GM18511 (cell line): ENCODE measurements at regions not wholly inside any gene's neighbourhood (a gene's known extent, or its start where the extent isn't known, plus 50 kb on each side); places are given as distances from the start of the nearest gene placed in this dataset.

Experiments
- ATAC-seq: cut with Tn5 transposase; IDR thresholded peaks from one replicate; pipeline ENCODE4 v1.9.1; 2021; ENCODE audit warnings: mild to moderate bottlenecking, moderate library complexity; ENCODE audit not compliant: unreplicated experiment

DNA sequence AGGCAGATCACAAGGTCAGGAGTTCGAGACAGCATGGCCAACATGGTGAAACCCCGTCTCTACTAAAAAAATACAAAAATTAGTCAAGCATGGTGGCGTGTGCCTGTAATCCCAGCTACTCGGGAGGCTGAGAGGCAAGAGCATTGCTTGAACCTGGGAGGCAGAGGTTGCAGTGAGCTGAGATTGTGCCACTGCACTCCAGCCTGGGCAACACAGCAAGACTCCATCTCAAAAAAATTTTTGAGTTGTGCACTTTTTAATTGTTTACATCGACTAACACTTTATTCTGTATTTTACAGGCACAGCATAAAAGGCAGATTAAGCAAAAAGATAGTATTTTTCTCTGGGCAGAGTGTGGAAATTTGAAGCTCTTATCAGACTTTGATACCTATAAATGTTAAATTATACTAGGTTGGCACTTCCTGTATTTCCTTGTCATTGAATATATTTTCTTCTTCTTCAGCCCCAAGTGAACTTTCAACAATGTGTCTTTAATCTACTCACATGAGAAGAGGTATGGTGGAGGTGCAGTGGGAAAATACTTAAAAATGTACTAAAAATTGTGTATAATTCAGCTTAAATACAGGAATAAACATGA lies 180.6 kb upstream of the ELL2 start:
- ATAC-seq: no peak

GRCh38 chr5:96141749-96142148 lies 180.1 kb upstream of the ELL2 start:
- no peak for ATAC-seq

- no peak for ATAC-seq
Observed at GRCh38 chr5:96140496-96140895, 178.8 kb upstream of the ELL2 start.

DNA sequence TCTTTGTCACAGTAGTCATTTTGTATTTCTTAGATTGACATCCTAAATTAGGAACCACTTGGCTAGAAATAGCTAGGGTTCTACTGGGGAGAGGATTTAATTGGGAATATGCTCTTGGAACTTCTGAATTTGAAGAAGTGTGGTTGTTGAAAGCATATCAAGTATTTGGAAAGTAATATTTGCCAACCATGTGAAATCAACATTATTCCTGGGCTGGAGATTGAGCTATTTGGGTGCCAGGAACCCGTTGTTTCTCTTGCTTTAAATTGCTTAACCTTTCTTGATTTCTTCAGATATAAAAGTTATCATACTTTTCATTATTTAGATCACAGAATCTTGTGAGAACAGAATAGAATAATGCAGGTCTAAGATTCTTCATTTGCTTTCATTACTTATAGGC lies 178.4 kb upstream of the ELL2 start:
- ATAC-seq: no peak

DNA sequence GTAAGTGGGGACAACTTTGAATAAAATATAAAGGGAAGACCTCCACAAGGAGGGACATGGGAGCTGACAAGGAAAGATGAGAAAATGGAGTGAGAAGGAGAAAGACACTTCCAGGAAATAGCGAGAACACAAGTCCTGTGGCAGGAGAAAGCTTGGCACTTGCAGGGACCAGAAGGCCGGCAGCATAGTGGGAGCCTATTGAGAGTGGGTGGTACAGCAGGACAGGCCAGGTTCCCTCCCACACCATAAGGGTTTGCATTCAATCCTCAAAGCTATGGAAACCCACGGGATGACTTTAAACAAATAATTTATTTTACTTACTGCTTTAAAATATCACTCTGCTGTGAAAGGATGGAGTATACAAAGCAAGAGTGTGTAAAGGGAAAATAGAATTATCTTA lies 173.2 kb upstream of the ELL2 start:
- no peak for ATAC-seq

- no peak for ATAC-seq
Observed at GRCh38 chr5:96133341-96134079, 171.9 kb upstream of the ELL2 start.

DNA sequence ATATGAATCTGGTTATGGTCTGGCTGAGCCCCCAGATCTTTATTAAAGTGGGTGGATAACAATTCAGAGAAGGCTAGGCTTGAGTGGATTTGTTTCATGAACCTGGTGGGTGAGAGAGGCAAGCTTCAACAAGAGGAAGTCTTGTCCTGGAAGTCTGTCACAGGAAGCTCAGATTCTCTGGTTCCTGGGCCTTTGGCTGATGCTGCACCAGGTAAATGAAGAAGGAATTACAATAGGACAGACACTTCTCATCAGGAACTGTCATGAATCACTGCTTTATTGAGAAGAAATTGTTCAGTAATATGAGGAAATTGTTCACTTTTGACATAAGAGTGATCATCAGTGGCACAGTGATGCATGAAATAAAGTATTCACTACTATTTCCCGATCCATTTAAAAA lies 167.6 kb upstream of the ELL2 start:
- ATAC-seq: no peak

DNA sequence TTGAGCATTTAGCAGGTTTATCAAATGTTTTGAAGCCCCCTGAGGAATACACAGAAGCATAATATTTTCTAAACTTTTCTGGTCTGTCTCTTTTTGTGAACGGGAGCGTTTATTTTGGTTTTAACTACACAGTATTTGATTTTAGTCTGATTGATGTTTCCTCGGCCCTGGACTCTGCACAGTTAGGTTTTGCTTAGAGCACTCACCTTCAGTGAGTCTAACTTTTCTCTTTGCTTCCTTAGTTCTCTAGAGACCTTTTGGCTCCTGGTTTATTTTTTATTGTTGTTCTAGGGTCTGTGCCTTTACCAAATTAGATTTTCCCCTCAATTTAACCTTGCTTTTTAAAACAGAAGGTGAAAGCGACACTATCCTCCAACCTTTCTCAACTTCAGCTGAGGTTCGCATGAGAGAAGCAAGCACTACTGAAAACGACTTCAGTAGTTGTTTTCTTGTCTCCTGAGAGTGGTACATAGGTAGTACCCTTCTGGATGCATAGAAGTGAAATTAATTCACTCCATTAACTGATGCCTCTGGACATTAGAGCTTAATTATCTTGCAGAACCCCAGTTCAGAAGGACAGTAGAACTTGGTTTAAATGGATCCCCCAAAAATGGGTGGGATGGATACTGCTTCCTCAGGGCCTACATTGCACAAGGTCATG lies 166.7 kb upstream of the ELL2 start:
- no peak for ATAC-seq

DNA sequence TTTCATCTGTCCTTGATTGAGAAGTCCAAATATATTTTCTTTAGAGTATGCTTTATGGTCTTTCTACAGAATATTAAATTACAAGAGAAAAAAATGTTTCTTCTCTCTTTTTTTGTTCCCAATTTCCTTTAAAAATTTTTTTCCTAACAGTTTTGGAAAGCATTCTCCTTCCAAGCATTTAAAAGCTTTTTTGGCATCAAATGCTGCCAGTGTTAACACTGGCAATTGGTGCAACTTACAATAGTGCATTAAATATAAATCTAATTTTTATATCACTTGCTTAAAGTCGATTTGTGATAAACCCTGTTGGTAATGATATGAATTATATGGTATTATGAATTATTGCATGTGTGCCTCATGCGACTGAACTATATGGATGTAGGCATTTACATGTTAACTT lies 165.9 kb upstream of the ELL2 start:
- ATAC-seq: no peak

DNA sequence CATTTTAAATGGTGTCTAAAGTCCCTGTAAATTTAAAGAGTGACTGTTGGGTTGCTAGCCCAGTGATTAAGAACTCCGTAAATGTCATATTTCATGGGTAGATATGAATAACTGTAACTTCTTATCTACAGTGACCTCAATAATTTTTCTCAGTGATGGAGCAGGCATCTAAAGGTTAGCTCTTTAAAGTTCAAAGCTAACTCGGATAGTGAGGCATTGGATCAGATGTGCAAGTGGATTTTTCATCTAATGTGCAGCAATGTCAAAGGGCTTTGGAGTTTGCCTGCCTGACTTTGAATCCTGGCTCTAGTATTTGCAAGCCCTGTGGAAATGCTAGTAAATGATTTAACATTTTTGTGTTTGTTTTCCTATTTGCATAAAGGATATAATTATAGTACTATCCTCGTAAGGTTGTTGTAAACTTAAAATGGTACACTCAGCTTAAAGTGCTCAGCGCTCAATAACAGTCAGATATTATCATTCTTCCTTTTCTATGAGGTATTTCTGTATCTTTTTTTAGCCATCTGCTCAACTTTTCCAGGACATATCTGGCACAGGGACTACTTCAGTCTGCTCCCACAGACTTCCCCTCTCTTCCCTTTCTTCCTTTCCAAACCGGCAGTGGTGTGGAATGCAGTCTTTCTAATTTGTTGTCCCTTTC lies 163.7 kb upstream of the ELL2 start:
- no peak for ATAC-seq

GRCh38 chr5:96124589-96124988 lies 162.9 kb upstream of the ELL2 start:
- no peak for ATAC-seq

DNA sequence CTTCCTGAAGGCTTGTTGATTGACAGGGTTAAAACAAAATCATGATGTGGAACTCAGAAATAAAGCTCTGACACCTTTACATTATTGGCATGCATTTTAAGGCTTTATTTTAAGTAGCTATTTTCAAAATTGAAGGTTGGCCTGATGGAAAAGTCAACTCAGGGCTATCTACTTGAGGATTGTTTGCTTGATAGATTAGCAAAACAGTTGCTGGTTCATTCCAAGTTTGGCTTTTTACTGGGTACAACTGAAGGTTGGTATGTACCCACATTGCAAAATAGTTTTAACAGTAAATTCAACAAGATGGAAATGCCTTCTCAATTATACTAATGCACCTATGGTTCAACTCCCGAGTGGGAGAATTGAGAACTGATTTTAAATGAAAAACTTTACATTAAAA lies 161.8 kb upstream of the ELL2 start:
- no peak for ATAC-seq

GRCh38 chr5:96121364-96121763 lies 159.7 kb upstream of the ELL2 start:
- no peak for ATAC-seq

DNA sequence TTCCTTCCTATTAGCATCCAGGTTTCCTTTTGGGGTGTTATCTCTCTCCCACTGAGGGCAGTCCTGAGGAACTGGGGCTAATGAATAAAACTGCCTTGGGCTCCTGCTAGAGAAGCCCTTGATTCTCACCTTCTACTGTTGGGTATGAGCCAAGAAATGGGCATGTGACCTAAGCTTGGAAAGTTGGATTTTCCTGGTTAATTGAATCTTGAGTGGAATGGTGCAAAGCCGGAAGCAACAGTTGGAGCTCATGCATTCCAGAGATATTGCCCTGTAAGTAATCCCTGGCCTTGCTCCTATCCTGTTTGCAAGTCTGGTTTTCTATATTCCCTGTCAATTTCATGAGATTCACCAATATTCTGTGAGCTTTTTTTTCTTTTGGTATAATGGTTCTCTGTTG lies 158.5 kb upstream of the ELL2 start:
- no peak for ATAC-seq

DNA sequence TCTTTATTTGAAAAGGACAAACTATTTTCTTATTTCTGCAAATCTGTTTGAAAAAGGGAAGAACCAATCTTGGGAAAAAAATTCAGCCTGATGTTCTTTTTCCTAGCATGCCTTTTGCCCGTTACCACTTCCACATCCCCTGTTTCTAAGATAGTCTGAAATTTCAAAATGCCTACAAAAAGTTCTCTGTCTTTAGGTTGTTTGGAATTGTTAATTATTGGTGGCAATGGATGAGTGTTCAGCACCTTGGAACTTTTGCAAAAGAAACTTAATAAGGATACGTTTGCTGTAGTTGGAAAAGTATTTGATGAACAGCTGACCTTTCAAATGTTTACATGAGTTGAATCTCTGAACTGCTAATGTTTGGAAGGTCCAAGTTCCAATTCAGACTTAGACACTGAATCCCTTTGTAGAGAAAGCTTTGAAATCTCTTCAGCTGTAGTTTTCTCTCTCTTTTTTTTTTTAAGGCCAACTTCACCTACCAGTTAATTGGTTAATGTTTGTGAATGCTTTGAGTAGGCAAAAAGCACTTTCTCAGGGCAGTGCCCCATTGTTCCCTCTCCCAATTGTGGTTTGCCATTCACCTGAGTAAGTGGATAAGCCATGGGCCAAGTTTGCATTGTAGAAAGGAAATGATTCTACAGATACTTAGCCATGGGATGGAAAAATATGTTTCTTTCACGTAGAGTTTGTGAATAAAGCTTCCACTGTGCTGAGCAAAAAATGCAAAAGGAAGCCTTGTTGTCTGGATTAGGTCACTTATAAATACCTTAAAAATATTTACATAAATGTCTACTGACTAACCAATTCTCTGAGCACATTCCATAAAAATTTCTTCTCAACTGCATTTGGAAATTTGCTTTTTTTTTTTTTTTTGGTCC lies 156.4 kb upstream of the ELL2 start:
- no peak for ATAC-seq

GRCh38 chr5:96115147-96115807 lies 153.6 kb upstream of the ELL2 start:
- no peak for ATAC-seq

DNA sequence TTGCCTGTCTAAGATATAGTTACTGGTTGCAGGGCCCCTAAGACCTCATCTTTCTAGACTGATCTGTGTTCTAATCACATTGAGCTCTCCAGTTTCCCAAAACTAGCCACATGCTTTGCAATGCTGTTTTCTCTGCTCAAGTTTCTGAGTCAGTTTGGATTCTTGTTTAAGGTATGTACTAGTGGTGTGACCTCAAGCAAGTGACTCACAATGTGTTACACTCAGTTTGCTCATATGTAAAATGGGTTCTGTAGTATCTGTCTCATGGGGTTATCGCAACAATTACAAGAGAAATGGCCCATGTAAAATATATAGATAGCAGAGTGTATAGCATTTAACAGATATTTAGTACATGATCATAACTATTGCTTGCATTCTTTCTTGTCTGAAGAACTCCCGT lies 153.1 kb upstream of the ELL2 start:
- ATAC-seq: no peak

GRCh38 chr5:96113170-96113939 lies 151.7 kb upstream of the ELL2 start:
- no peak for ATAC-seq

DNA sequence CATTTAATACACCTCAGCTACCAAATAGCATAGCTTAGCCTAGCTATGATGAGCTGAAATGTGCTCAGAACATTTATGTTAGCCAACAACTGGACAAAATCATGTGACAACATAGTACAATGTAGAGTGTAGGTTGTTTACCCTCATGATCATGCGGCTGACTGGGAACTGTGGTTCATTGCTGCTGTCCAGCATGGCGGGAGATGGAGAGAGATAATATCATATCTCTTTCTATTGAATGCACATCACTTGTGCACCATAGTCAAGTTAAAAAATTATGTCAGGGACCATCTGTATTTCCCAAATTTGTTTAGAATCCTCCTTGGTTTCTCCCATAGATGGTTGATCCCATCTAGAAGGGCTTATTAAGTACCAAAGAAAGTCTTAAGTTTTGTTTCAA lies 151.1 kb upstream of the ELL2 start:
- no peak for ATAC-seq
